RPMI7951 (cell line): ENCODE measurements at regions not wholly inside any gene's neighbourhood (a gene's known extent, or its start where the extent isn't known, plus 50 kb on each side); places are given as distances from the start of the nearest gene placed in this dataset.

Experiments used
- DNase-seq: peaks from one replicate; pipeline ENCODE4 v3.0.0-alpha.2; 2012; ENCODE audit warnings: low read depth

GRCh38 chr12:115464661-115465060, 780.7 kb upstream of the TBX3 start:
- DNase-seq = no peak

- peak; percentile 35 for DNase-seq
Observed at GRCh38 chr12:115464111-115464581, 780.2 kb upstream of the TBX3 start.

- no peak for DNase-seq
Observed at GRCh38 chr12:115461401-115461800, 777.4 kb upstream of the TBX3 start.

- no peak for DNase-seq
Observed at GRCh38 chr12:115457798-115458197, 773.8 kb upstream of the TBX3 start.

GRCh38 chr12:115456946-115457689, 773.1 kb upstream of the TBX3 start:
- no peak for DNase-seq

GRCh38 chr12:115455268-115455681, 771.3 kb upstream of the TBX3 start:
- DNase-seq = no peak

GRCh38 chr12:115452751-115453281, 768.8 kb upstream of the TBX3 start:
- DNase-seq = no peak

- DNase-seq = no peak
Observed at GRCh38 chr12:115451780-115452736, 768.1 kb upstream of the TBX3 start.

GRCh38 chr12:115451151-115451779, 767.3 kb upstream of the TBX3 start:
- DNase-seq = no peak

GRCh38 chr12:115450710-115451109, 766.7 kb upstream of the TBX3 start:
- no peak for DNase-seq

- no peak for DNase-seq
Observed at GRCh38 chr12:115450017-115450416, 766.0 kb upstream of the TBX3 start.

GRCh38 chr12:115449526-115449925, 765.6 kb upstream of the TBX3 start:
- DNase-seq = no peak

GRCh38 chr12:115444346-115444745, 760.4 kb upstream of the TBX3 start:
- DNase-seq = no peak

GRCh38 chr12:115443351-115443938, 759.5 kb upstream of the TBX3 start:
- DNase-seq = no peak

GRCh38 chr12:115440438-115440837, 756.5 kb upstream of the TBX3 start:
- peak; percentile 90 for DNase-seq

- DNase-seq = no peak
Observed at GRCh38 chr12:115439008-115439601, 755.1 kb upstream of the TBX3 start.

GRCh38 chr12:115438314-115438713, 754.3 kb upstream of the TBX3 start:
- DNase-seq = no peak

GRCh38 chr12:115437061-115437567, 753.1 kb upstream of the TBX3 start:
- no peak for DNase-seq

GRCh38 chr12:115433014-115433634, 749.1 kb upstream of the TBX3 start:
- DNase-seq = peak; percentile 14

- DNase-seq = no peak
Observed at GRCh38 chr12:115430636-115431035, 746.7 kb upstream of the TBX3 start.
